Mammary epithelial cell (primary cell): ENCODE measurements at regions not wholly inside any gene's neighbourhood (a gene's known extent, or its start where the extent isn't known, plus 50 kb on each side); places are given as distances from the start of the nearest gene placed in this dataset.

Experiments used
- EZH2 ChIP-seq: IDR thresholded peaks from 2 replicates; pipeline ENCODE4 v1.6.1; 2012; ENCODE audit warnings: low read length, inconsistent platforms, borderline replicate concordance
- TF ChIP-seq, protein P1 (sequence below), 2 donors: IDR thresholded peaks in 1 of 2; conservative IDR thresholded peaks in 1 of 2; 2 replicates each; pipeline ENCODE4 v1.5.1; 2011 to 2012; ENCODE audit warnings: inconsistent platforms in 2 of 2, low read length in 2 of 2, mild to moderate bottlenecking in 2 of 2, control low read depth in 1 of 2, low read depth in 1 of 2; ENCODE audit not compliant: insufficient read depth in 1 of 2; ENCODE audit errors: extremely low read depth in 1 of 2

DNA sequence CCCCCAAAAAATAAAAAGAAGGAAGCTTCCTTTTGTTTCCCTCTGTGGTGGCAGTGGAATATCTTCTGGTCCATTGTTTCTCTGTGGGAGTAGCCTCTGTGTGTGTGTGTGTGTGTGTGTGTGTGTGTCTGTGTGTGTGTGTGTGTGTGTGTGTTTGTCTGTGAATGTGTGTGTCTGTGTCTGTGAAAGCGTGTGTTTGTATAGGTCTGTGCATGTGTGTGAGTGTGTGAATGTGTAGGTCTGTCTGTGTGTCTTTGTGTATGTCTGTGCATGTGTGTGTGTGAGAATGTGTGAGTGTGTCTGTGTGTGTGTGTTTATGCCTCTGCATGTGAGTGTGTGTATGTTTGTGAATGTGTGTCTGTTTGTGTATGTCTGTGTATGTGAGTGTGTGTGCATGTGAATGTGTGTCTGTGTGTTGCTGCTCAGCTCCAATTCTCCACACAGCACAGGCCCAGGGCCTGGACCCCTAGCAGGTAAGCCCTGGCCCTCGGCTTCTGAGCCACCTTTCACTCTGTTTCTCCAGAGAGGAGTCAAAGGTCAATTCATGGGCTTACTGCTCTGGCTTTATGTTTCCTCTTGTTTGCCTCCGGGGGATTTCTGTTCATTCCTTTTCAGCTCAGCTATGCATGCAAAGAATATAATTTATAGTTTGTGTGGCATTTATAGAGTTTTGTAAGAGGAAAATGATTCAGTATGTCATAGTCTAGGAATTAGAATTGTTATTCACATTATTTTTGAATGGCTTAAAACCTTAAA, 89.8 kb downstream of the UCHL1 start:
- TF ChIP-seq EZH2 = no peak
- TF ChIP-seq, protein P1, sequence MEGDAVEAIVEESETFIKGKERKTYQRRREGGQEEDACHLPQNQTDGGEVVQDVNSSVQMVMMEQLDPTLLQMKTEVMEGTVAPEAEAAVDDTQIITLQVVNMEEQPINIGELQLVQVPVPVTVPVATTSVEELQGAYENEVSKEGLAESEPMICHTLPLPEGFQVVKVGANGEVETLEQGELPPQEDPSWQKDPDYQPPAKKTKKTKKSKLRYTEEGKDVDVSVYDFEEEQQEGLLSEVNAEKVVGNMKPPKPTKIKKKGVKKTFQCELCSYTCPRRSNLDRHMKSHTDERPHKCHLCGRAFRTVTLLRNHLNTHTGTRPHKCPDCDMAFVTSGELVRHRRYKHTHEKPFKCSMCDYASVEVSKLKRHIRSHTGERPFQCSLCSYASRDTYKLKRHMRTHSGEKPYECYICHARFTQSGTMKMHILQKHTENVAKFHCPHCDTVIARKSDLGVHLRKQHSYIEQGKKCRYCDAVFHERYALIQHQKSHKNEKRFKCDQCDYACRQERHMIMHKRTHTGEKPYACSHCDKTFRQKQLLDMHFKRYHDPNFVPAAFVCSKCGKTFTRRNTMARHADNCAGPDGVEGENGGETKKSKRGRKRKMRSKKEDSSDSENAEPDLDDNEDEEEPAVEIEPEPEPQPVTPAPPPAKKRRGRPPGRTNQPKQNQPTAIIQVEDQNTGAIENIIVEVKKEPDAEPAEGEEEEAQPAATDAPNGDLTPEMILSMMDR (conservative IDR thresholded peaks at IDR 0.05 in 1 of 2, IDR thresholded peaks at IDR 0.05 in 1 of 2; ENCODE audit: extremely low read depth in 1 of 2, insufficient read depth in 1 of 2, low read depth in 1 of 2, low read length in 2 of 2) = no peak
